ENCODE measurements at regions not wholly inside any gene's neighbourhood (a gene's known extent, or its start where the extent isn't known, plus 50 kb on each side); places are given as distances from the start of the nearest gene placed in this dataset.

- TF ChIP-seq POLR2A (IDR thresholded peaks at IDR 0.05) (no peak), POLR2AphosphoS5 (IDR thresholded peaks at IDR 0.05) (no peak), CTCF (IDR thresholded peaks at IDR 0.05) (no peak)
These were observed 311.8 kb downstream of the DNAH5 start for GRCh38 chr5:13632676-13633075.

Measured in breast epithelium (tissue), 3 donors.